ENCODE measurements at regions not wholly inside any gene's neighbourhood (a gene's known extent, or its start where the extent isn't known, plus 50 kb on each side); places are given as distances from the start of the nearest gene placed in this dataset.

DNA sequence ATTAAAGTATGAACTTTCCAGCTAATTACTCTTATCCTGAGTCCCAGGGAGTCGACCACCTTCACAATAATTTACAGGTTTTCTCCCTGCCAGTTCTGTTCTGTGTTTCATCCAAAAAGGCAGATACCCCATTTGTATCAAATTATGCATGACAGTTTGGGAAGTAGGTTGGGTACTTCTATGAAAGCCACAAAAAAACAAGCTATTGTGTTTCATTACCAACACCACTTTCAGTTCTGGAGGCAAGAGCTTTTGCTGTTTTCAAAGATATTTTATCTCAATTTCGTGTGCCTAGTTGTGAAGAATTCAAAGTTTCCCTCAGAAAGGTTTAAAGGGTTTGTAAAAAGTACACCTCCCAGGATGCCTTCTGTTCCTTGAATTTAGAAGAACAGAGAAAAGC lies 557.4 kb downstream of the FLRT2 start:
- POLR2A ChIA-PET (ENCODE audit: unreplicated experiment): no interaction called here
- DNase-seq: no peak
- Histone ChIP-seq H3K27ac (no peak overlapping the region), H3K4me2 (no peak overlapping the region), H3F3A (ENCODE audit: insufficient read depth, low read depth) (no peaks in the 10 kb centered on the region), H3K4me1 (replicated peaks; ENCODE audit: insufficient read depth) (no peaks in the 10 kb centered on the region), H3K9me2 (ENCODE audit: insufficient read depth) (no peaks in the 10 kb centered on the region), H3K9me3 (ENCODE audit: insufficient read depth, low read depth) (no peaks in the 10 kb centered on the region), H3K4me3 (no peak overlapping the region), H2AFZ (no peak overlapping the region), H4K20me1 (ENCODE audit: insufficient read depth) (no peaks in the 10 kb centered on the region), H3K79me2 (ENCODE audit: low read depth) (no peaks in the 10 kb centered on the region), H3K36me3 (ENCODE audit: low read depth) (no peaks in the 10 kb centered on the region), H3K27me3 (ENCODE audit: insufficient read depth, low read depth) (no peaks in the 10 kb centered on the region)
- intact Hi-C loops (cut with micrococcal nuclease; ENCODE audit: unreplicated experiment): no loop called here
- CTCF ChIA-PET: no interaction called here
- no TSS peak for BruUV-seq (replicated peaks)
- TF ChIP-seq EZH2 (IDR thresholded peaks at IDR 0.05; ENCODE audit: low read depth) (no peak), CTCF (conservative IDR thresholded peaks at IDR 0.05) (no peak)

DNA sequence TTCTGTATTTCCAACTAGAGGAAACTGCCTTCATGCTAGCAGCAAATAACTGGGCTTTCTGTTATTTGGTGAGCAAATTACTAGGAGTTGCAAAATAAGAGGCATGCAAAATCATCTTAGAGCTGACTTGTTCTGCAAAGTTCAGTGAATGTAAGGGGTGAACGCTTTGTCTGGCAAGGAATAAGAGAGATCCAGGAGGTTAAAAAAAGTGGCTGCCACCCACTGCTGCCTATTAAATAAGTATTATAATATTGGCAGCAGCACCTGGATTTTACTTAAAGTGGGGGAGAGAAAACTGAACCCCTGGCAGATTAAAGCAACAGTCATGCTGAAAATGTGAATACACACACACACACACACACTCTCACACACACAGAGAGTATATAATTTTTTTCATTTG lies 557.0 kb downstream of the FLRT2 start:
- POLR2A ChIA-PET (ENCODE audit: unreplicated experiment): no interaction called here

DNA sequence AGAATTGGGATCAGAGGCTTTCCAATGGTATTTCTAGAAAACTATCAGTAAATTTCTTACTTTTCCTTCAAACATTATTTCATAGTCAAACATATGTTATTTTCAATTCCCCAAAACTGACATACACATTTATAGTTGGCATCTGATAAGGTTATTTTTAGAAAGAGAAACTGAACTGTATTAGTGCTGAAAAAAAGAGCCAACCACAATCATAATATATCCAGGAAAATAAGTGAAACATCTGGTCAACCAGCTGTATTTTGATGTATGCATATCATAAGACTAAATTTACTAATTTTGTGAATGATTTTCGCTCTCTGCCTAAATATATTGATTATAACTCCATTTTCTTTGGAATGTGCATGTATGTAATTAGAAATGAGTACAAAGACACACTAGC lies 554.2 kb downstream of the FLRT2 start:
- H3K9me2 ChIP-seq (ENCODE audit: insufficient read depth): no peaks in the 10 kb centered on the region
- no peaks in the 10 kb centered on the region for H3K27me3 ChIP-seq (ENCODE audit: insufficient read depth, low read depth)
- no TSS peak for BruUV-seq (replicated peaks)
- H3K4me2 ChIP-seq: no peak overlapping the region
- H3K4me3 ChIP-seq: no peak overlapping the region
- TF ChIP-seq EZH2 (IDR thresholded peaks at IDR 0.05; ENCODE audit: low read depth) (no peak), CTCF (conservative IDR thresholded peaks at IDR 0.05) (no peak)
- H3K4me1 ChIP-seq (replicated peaks; ENCODE audit: insufficient read depth): no peaks in the 10 kb centered on the region
- H2AFZ ChIP-seq: no peak overlapping the region
- H3K36me3 ChIP-seq (ENCODE audit: low read depth): no peaks in the 10 kb centered on the region
- H3K79me2 ChIP-seq (ENCODE audit: low read depth): no peaks in the 10 kb centered on the region
- H4K20me1 ChIP-seq (ENCODE audit: insufficient read depth): no peaks in the 10 kb centered on the region
- DNase-seq: no peak
- no peaks in the 10 kb centered on the region for H3K9me3 ChIP-seq (ENCODE audit: insufficient read depth, low read depth)
- POLR2A ChIA-PET (ENCODE audit: unreplicated experiment): no interaction called here
- CTCF ChIA-PET: no interaction called here
- no peak overlapping the region for H3K27ac ChIP-seq
- intact Hi-C loops (cut with micrococcal nuclease; ENCODE audit: unreplicated experiment): no loop called here
- H3F3A ChIP-seq (ENCODE audit: insufficient read depth, low read depth): no peaks in the 10 kb centered on the region

More for the DNA sequence above, 557.0 kb downstream of the FLRT2 start:
- H3K27ac ChIP-seq: no peak overlapping the region
- BruUV-seq (replicated peaks): no TSS peak
- H3K79me2 ChIP-seq (ENCODE audit: low read depth): no peaks in the 10 kb centered on the region
- CTCF ChIA-PET: no interaction called here
- H3K4me2 ChIP-seq: no peak overlapping the region
- no peaks in the 10 kb centered on the region for H3K27me3 ChIP-seq (ENCODE audit: insufficient read depth, low read depth)
- DNase-seq: no peak
- no peaks in the 10 kb centered on the region for H4K20me1 ChIP-seq (ENCODE audit: insufficient read depth)
- H3K4me1 ChIP-seq (replicated peaks; ENCODE audit: insufficient read depth): no peaks in the 10 kb centered on the region
- H3K4me3 ChIP-seq: no peak overlapping the region
- H3K36me3 ChIP-seq (ENCODE audit: low read depth): no peaks in the 10 kb centered on the region
- no peaks in the 10 kb centered on the region for H3K9me2 ChIP-seq (ENCODE audit: insufficient read depth)
- TF ChIP-seq EZH2 (IDR thresholded peaks at IDR 0.05; ENCODE audit: low read depth) (no peak), CTCF (conservative IDR thresholded peaks at IDR 0.05) (no peak)
- H2AFZ ChIP-seq: no peak overlapping the region
- H3K9me3 ChIP-seq (ENCODE audit: insufficient read depth, low read depth): no peaks in the 10 kb centered on the region
- intact Hi-C loops (cut with micrococcal nuclease; ENCODE audit: unreplicated experiment): no loop called here
- H3F3A ChIP-seq (ENCODE audit: insufficient read depth, low read depth): no peaks in the 10 kb centered on the region

Data from PC-9 (cell line).